Progenitor cell of endocrine pancreas (in vitro differentiated cells): ENCODE measurements at regions not wholly inside any gene's neighbourhood (a gene's known extent, or its start where the extent isn't known, plus 50 kb on each side); places are given as distances from the start of the nearest gene placed in this dataset.
"Not testable (repeated sequence)": the region's sequence is repeated elsewhere in the genome, so short reads cannot be mapped to it uniquely, and the experiment has no call there.

Experiments
- DNase-seq: peaks from one replicate; pipeline ENCODE4 v3.0.0; 2021; ENCODE audit warnings: low spot score; ENCODE audit not compliant: unreplicated experiment
- H3K27ac Mint-ChIP-seq: 2 replicates; pipeline ENCODE4 v1.8.0; 2021; ENCODE audit warnings: mild to moderate bottlenecking, moderate library complexity, mixed read lengths
- H3K27me3 Mint-ChIP-seq: 2 replicates; pipeline ENCODE4 v1.8.0; 2021; ENCODE audit warnings: mixed read lengths
- H3K36me3 Mint-ChIP-seq: 2 replicates; pipeline ENCODE4 v1.8.0; 2022; ENCODE audit warnings: mixed read lengths; ENCODE audit not compliant: insufficient read depth
- H3K4me1 Mint-ChIP-seq: 2 replicates; pipeline ENCODE4 v1.8.0; 2021; ENCODE audit warnings: low read depth, mixed read lengths
- H3K4me3 Mint-ChIP-seq: 2 replicates; pipeline ENCODE4 v1.8.0; 2021; ENCODE audit warnings: low read depth, mild to moderate bottlenecking, moderate library complexity, mixed read lengths
- H3K9me3 Mint-ChIP-seq: 2 replicates; pipeline ENCODE4 v1.8.0; 2021; ENCODE audit warnings: low read depth, mixed read lengths
- CTCF ChIP-seq: fragments of 200-600 bp; sonication (generic); IDR thresholded peaks from one replicate; pipeline ENCODE4 v1.5.0; 2021; ENCODE audit warnings: antibody characterized with exemption, mild to moderate bottlenecking; ENCODE audit not compliant: unreplicated experiment

GRCh38 chr13:88263808-88264207 is 592.6 kb downstream of the SLITRK5 start:
- H3K36me3 Mint-ChIP-seq, result no peaks in the 10 kb centered on the region
- H3K9me3 Mint-ChIP-seq, result no peaks in the 10 kb centered on the region
- no peaks in the 10 kb centered on the region for H3K27me3 Mint-ChIP-seq
- TF ChIP-seq CTCF, result no peak
- no peaks in the 10 kb centered on the region for H3K4me1 Mint-ChIP-seq
- H3K27ac Mint-ChIP-seq, result no peak overlapping the region
- no peak for DNase-seq
- no peak overlapping the region for H3K4me3 Mint-ChIP-seq

- no peak overlapping the region for H3K4me3 Mint-ChIP-seq
- H3K27ac Mint-ChIP-seq, result no peak overlapping the region
- TF ChIP-seq CTCF, result no peak
- DNase-seq, result no peak
- no peaks in the 10 kb centered on the region for H3K4me1 Mint-ChIP-seq
- peaks cover 4% of the 10 kb centered on the region for H3K9me3 Mint-ChIP-seq
- no peaks in the 10 kb centered on the region for H3K36me3 Mint-ChIP-seq
- H3K27me3 Mint-ChIP-seq, result no peaks in the 10 kb centered on the region
These were observed 610.7 kb downstream of the SLITRK5 start for GRCh38 chr13:88281841-88282240.

GRCh38 chr13:88285329-88285728 is 614.2 kb downstream of the SLITRK5 start:
- DNase-seq, result no peak
- Mint-ChIP-seq H3K4me1 (no peaks in the 10 kb centered on the region), H3K27me3 (no peaks in the 10 kb centered on the region), H3K9me3 (peaks cover 5% of the 10 kb centered on the region), H3K4me3 (no peak overlapping the region), H3K27ac (no peak overlapping the region), H3K36me3 (no peaks in the 10 kb centered on the region)
- TF ChIP-seq CTCF, result no peak

GRCh38 chr13:88288326-88288725 is 617.2 kb downstream of the SLITRK5 start:
- H3K27me3 Mint-ChIP-seq, result no peaks in the 10 kb centered on the region
- no peak overlapping the region for H3K4me3 Mint-ChIP-seq
- no peak for DNase-seq
- TF ChIP-seq CTCF, result no peak
- H3K27ac Mint-ChIP-seq, result no peak overlapping the region
- no peaks in the 10 kb centered on the region for H3K4me1 Mint-ChIP-seq
- H3K9me3 Mint-ChIP-seq, result peaks cover 12% of the 10 kb centered on the region
- H3K36me3 Mint-ChIP-seq, result no peaks in the 10 kb centered on the region

- H3K4me3 Mint-ChIP-seq, H3K27me3 Mint-ChIP-seq, H3K9me3 Mint-ChIP-seq, H3K4me1 Mint-ChIP-seq, H3K36me3 Mint-ChIP-seq, DNase-seq, H3K27ac Mint-ChIP-seq: not testable (repeated sequence)
These were observed 620.6 kb downstream of the SLITRK5 start for GRCh38 chr13:88291731-88292130.

- no peak overlapping the region for H3K4me3 Mint-ChIP-seq
- H3K4me1 Mint-ChIP-seq, result no peaks in the 10 kb centered on the region
- no peaks in the 10 kb centered on the region for H3K36me3 Mint-ChIP-seq
- no peaks in the 10 kb centered on the region for H3K27me3 Mint-ChIP-seq
- H3K9me3 Mint-ChIP-seq, result peaks cover 8% of the 10 kb centered on the region
- DNase-seq, result no peak
- no peak for TF ChIP-seq CTCF
- H3K27ac Mint-ChIP-seq, result no peak overlapping the region
These were observed 623.2 kb downstream of the SLITRK5 start for GRCh38 chr13:88294368-88294767.
